HEK293T (cell line): ENCODE measurements at regions not wholly inside any gene's neighbourhood (a gene's known extent, or its start where the extent isn't known, plus 50 kb on each side); places are given as distances from the start of the nearest gene placed in this dataset.

ENCODE experiments used
- FOXA1 ChIP-seq: fragments of 450-650 bp; IDR thresholded peaks from 2 replicates; pipeline ENCODE4 v1.6.1; 2016; ENCODE audit warnings: mild to moderate bottlenecking
- FOXK2 ChIP-seq: fragments of 450-650 bp; IDR thresholded peaks from 2 replicates; pipeline ENCODE4 v1.6.1; 2016; ENCODE audit warnings: mild to moderate bottlenecking
- FOXM1 ChIP-seq: fragments of 450-650 bp; IDR thresholded peaks from 2 replicates; pipeline ENCODE4 v1.6.1; 2017; ENCODE audit warnings: mild to moderate bottlenecking, borderline replicate concordance
- L3MBTL2 ChIP-seq: fragments of 450-650 bp; conservative IDR thresholded peaks from 2 replicates; pipeline ENCODE4 v1.6.1; 2016; ENCODE audit warnings: mild to moderate bottlenecking
- TARDBP ChIP-seq: fragments of 450-650 bp; IDR thresholded peaks from 2 replicates; pipeline ENCODE4 v1.6.1; 2016

GRCh38 chr7:440059-440749 is 79.4 kb downstream of the PDGFA start:
- TF ChIP-seq FOXA1 (no peak), FOXM1 (no peak), FOXK2 (no peak), L3MBTL2 (no peak), TARDBP (no peak)
